ENCODE measurements at regions not wholly inside any gene's neighbourhood (a gene's known extent, or its start where the extent isn't known, plus 50 kb on each side); places are given as distances from the start of the nearest gene placed in this dataset.

- TF ChIP-seq POLR2A (IDR thresholded peaks at IDR 0.05; ENCODE audit: low read depth, low read length) (no peak), CEBPB (IDR thresholded peaks at IDR 0.05; ENCODE audit: low read depth, low read length) (no peak), SMC3 (IDR thresholded peaks at IDR 0.05; ENCODE audit: low read depth, low read length) (no peak), MAFK (IDR thresholded peaks at IDR 0.05; ENCODE audit: low read depth, low read length) (no peak), BHLHE40 (IDR thresholded peaks at IDR 0.05; ENCODE audit: low read depth, low read length) (no peak), RAD21 (IDR thresholded peaks at IDR 0.05; ENCODE audit: low read length) (no peak), MAZ (IDR thresholded peaks at IDR 0.05; ENCODE audit: borderline replicate concordance, low read depth, low read length) (no peak), RCOR1 (IDR thresholded peaks at IDR 0.05; ENCODE audit: insufficient replicate concordance, low read length) (no peak), NFE2L2 (IDR thresholded peaks at IDR 0.05; ENCODE audit: low read depth, low read length) (no peak)
- TF ChIP-seq, protein P1, sequence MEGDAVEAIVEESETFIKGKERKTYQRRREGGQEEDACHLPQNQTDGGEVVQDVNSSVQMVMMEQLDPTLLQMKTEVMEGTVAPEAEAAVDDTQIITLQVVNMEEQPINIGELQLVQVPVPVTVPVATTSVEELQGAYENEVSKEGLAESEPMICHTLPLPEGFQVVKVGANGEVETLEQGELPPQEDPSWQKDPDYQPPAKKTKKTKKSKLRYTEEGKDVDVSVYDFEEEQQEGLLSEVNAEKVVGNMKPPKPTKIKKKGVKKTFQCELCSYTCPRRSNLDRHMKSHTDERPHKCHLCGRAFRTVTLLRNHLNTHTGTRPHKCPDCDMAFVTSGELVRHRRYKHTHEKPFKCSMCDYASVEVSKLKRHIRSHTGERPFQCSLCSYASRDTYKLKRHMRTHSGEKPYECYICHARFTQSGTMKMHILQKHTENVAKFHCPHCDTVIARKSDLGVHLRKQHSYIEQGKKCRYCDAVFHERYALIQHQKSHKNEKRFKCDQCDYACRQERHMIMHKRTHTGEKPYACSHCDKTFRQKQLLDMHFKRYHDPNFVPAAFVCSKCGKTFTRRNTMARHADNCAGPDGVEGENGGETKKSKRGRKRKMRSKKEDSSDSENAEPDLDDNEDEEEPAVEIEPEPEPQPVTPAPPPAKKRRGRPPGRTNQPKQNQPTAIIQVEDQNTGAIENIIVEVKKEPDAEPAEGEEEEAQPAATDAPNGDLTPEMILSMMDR (conservative IDR thresholded peaks at IDR 0.05; ENCODE audit: low read depth, low read length) = no peak
- TF ChIP-seq, protein P2, sequence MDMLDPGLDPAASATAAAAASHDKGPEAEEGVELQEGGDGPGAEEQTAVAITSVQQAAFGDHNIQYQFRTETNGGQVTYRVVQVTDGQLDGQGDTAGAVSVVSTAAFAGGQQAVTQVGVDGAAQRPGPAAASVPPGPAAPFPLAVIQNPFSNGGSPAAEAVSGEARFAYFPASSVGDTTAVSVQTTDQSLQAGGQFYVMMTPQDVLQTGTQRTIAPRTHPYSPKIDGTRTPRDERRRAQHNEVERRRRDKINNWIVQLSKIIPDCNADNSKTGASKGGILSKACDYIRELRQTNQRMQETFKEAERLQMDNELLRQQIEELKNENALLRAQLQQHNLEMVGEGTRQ (IDR thresholded peaks at IDR 0.05; ENCODE audit: low read depth, low read length) = no peak
These were observed 936.7 kb downstream of the CCSER2 start for GRCh38 chr10:85265121-85265520.
